Left lung (tissue), 4 donors: ENCODE measurements at regions not wholly inside any gene's neighbourhood (a gene's known extent, or its start where the extent isn't known, plus 50 kb on each side); places are given as distances from the start of the nearest gene placed in this dataset.
A peak's percentile ranks its signal among the peaks of the same experiment; 100 is the strongest.

Source experiments
- ATAC-seq: fragments of 200-7000 bp; cut with Tn5 transposase; one replicate; pipeline ENCODE4 v1.9.1; 2020; ENCODE audit warnings: moderate library complexity
- DNase-seq, 4 donors: peaks; one replicate each; pipeline ENCODE4 v3.0.0-alpha.2; 2013 to 2020
- H3K27ac ChIP-seq, 2 donors: fragments of 200-600 bp; sonication (generic) in 1 of 2; one replicate each; pipeline versions ENCODE4 v1.5.0 to v1.8.0; 2020 to 2021
- H3K27me3 ChIP-seq, 2 donors: fragments of 200-600 bp; sonication (generic) in 1 of 2; one replicate each; pipeline versions ENCODE4 v1.5.0 to v1.8.0; 2020 to 2021
- H3K36me3 ChIP-seq, 2 donors: fragments of 200-600 bp; sonication (generic) in 1 of 2; one replicate each; pipeline versions ENCODE4 v1.5.0 to v1.8.0; 2020 to 2021
- H3K4me1 ChIP-seq, 2 donors: fragments of 200-600 bp; one replicate each; pipeline ENCODE4 v1.8.0; 2021
- H3K4me3 ChIP-seq, 2 donors: fragments of 200-600 bp; sonication (generic) in 1 of 2; one replicate each; pipeline versions ENCODE4 v1.5.0 to v1.8.0; 2020 to 2021; ENCODE audit warnings: mild to moderate bottlenecking in 1 of 2
- H3K9me3 ChIP-seq, 2 donors: fragments of 200-600 bp; sonication (generic) in 1 of 2; one replicate each; pipeline versions ENCODE4 v1.5.0 to v1.8.0; 2020 to 2021
- CTCF ChIP-seq, 2 donors: fragments of 200-600 bp; sonication (generic) in 1 of 2; IDR thresholded peaks; one replicate each; pipeline versions ENCODE4 v1.5.0 to v1.8.0; 2021; ENCODE audit warnings: antibody characterized with exemption in 2 of 2
- intact Hi-C, 2 donors: fragments of 100-400 bp; cut with DNase I; formaldehyde crosslinking; loops; one replicate each; pipeline versions ENCODE4 v1.11.2 to v1.14.2; 2022
- donor health status: DM: no; HTN: yes; CAD: no.
- donor health status: DM: no; HTN: no; CAD: no.

DNA sequence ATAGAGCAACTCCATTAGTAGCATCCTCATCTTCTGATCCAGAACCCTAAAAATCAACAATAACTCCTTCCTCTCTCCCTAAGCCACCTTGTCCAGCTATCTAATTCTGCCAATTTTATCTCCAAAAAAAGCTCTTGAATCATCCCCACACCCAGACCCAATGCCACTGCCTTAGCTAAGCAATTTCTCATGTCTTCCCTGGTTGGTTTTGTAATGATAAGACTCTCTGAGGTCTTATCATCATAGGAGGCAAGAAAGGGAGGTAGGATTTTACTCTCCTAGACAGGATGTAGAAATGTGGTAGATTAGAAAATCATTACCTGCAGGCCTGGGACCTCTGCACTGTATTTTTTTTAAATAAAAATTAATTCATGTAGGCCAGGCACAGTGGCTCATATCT lies 283.5 kb upstream of the NEBL start:
- H3K9me3 ChIP-seq, result peaks cover 0 to 8% of the 10 kb centered on the region in 2 donors
- H3K27ac ChIP-seq, result no peak overlapping the region
- DNase-seq (no peak), ATAC-seq (no peak)
- H3K4me1 ChIP-seq, result no peaks in the 10 kb centered on the region
- H3K27me3 ChIP-seq, result peaks cover 0 to 16% of the 10 kb centered on the region in 2 donors
- intact Hi-C loops, result no loop called here
- H3K4me3 ChIP-seq, result no peak overlapping the region
- no peaks in the 10 kb centered on the region for H3K36me3 ChIP-seq
- TF ChIP-seq CTCF (IDR thresholded peaks at IDR 0.05), result no peak

GRCh38 chr10:21176934-21177480 lies 279.9 kb upstream of the NEBL start:
- H3K27me3 ChIP-seq, result peaks cover 4 to 52% of the 10 kb centered on the region in 2 donors
- no peak for TF ChIP-seq CTCF (IDR thresholded peaks at IDR 0.05)
- ATAC-seq (no peak), DNase-seq (no peak)
- intact Hi-C loops, result no loop called here
- H3K9me3 ChIP-seq, result peaks cover 0 to 8% of the 10 kb centered on the region in 2 donors
- H3K27ac ChIP-seq, result no peak overlapping the region
- H3K4me1 ChIP-seq, result peaks cover 0 to 16% of the 10 kb centered on the region in 2 donors
- no peak overlapping the region for H3K4me3 ChIP-seq
- no peaks in the 10 kb centered on the region for H3K36me3 ChIP-seq

GRCh38 chr10:21175797-21176196 lies 278.7 kb upstream of the NEBL start:
- ATAC-seq (no peak), DNase-seq (no peak)
- Histone ChIP-seq H3K9me3 (peaks cover 0 to 8% of the 10 kb centered on the region in 2 donors), H3K4me1 (peaks cover 0 to 16% of the 10 kb centered on the region in 2 donors), H3K4me3 (no peak overlapping the region), H3K27me3 (peaks cover 4 to 64% of the 10 kb centered on the region in 2 donors), H3K36me3 (no peaks in the 10 kb centered on the region), H3K27ac (no peak overlapping the region)
- intact Hi-C loops, result no loop called here
- no peak for TF ChIP-seq CTCF (IDR thresholded peaks at IDR 0.05)

GRCh38 chr10:21174715-21175495 lies 277.8 kb upstream of the NEBL start:
- Histone ChIP-seq H3K9me3 (peaks cover 0 to 6% of the 10 kb centered on the region in 2 donors), H3K4me1 (peaks cover 0 to 16% of the 10 kb centered on the region in 2 donors), H3K4me3 (peak overlapping the region; percentile 50 to 54), H3K36me3 (no peaks in the 10 kb centered on the region), H3K27ac (peak overlapping the region; percentile 78 to 80), H3K27me3 (peaks cover 4 to 65% of the 10 kb centered on the region in 2 donors)
- no peak for DNase-seq
- TF ChIP-seq CTCF (IDR thresholded peaks at IDR 0.05), result no peak
- intact Hi-C loops, result no loop called here
- no peak for ATAC-seq
